ENCODE measurements at regions not wholly inside any gene's neighbourhood (a gene's known extent, or its start where the extent isn't known, plus 50 kb on each side); places are given as distances from the start of the nearest gene placed in this dataset.
"Not testable (repeated sequence)": the region's sequence is repeated elsewhere in the genome, so short reads cannot be mapped to it uniquely, and the experiment has no call there.

DNA sequence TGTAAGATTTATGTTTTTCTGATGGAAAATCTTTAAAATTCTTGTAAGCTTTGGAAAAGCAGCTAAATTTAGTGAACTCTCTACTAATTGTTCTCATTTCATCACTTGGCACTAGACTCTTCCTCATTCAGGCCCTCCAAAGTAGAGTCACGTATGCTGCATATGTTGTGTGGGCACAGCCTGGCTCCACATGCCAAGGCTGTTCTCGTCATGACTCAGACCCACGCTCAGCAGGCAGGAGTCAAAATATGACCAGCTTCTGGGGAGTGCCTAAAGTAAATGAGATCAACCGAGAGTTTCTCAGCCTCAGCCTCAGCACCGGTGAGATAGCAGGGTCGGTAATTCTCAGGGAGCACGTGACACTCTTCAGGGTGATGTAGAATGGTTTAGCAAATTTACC is 1672.9 kb downstream of the REEP3 start:
- DNase-seq (ENCODE audit: low read depth in 4 of 4, low spot score in 1 of 4) = no peak

DNA sequence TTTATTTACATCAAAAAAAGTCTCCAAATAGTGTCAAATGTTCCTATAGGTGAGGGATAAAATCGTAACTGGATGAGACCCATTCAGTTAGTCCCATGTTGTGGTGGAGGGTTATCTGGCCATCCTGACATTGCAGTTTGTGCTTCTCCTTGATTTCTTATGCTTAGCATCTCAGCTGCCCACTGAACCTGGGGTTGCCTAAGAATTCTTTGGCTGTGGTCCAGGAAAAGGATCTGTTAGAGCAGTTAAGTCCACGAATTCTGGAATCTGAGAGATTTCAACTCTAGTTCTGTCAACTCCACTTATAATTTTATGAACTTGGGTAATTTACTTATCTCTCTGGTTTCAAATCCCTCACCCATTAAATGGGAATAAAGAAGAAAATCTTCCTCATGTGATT is 1673.4 kb downstream of the REEP3 start:
- no peak for DNase-seq (ENCODE audit: low read depth in 4 of 4, low spot score in 1 of 4)

DNA sequence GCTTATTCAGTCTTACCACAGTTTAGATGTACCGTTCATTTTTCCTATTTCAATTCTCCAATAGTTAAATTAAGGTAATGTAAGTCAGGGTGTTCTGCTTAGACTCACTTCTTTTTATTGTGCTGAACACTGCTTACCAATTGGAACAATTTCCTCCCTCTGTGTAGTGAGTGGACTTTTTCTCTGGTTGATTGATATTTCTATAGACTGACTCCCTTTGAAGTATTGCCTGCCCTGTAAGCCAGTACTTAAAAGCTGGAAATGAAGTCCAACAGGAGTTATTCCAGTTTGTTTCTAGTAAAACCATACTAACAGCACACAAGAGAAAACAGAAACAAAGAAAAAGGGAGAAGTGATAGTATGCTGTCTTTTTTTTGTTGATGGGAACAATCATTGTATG is 1674.9 kb downstream of the REEP3 start:
- DNase-seq (ENCODE audit: low read depth in 4 of 4, low spot score in 1 of 4) = no peak

DNA sequence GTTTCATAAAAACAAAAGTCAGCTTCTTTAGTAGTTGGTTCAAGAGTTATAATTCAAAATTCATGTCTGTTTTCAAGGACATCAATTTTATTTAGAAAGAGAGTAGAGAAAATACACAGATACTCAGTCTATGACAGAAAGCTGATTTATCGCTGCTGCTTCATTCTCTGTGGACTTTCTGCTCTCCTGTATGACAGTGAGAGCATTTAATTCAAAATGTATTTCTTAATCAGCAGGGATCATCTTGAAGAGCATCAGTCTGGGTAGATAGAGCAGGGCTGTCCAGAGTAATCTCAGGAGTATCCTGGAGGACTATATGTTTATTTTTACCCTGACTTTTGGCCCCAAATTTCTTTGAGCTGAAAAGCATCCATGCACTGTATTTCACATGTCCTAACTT is 1676.7 kb downstream of the REEP3 start:
- no peak for DNase-seq (ENCODE audit: low read depth in 4 of 4, low spot score in 1 of 4)

GRCh38 chr10:65201491-65201890 is 1680.3 kb downstream of the REEP3 start:
- no peak for DNase-seq (ENCODE audit: low read depth in 4 of 4, low spot score in 1 of 4)

DNA sequence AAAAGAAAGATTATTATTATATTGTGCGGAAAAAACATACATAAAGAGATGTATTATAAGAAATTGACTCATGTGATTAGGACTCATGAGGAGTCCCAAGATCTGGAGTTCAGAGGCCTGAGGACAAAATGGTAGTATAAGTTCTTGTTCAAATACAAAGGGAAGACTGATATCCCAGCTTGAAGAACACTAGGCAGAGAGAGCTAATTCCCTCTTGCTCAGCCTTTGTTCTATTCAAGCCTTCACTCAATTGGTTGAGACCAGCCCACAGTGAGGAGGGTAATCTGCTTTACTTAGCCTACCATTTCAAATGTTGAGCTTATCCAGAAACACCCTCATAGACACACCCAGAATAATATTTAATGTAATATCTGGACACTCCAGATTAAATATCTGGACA is 1683.8 kb downstream of the REEP3 start:
- DNase-seq (ENCODE audit: low read depth in 4 of 4, low spot score in 1 of 4) = no peak

- no peak for DNase-seq (ENCODE audit: low read depth in 4 of 4, low spot score in 1 of 4)
Measured at GRCh38 chr10:65213170-65213569, 1692.0 kb downstream of the REEP3 start.

DNA sequence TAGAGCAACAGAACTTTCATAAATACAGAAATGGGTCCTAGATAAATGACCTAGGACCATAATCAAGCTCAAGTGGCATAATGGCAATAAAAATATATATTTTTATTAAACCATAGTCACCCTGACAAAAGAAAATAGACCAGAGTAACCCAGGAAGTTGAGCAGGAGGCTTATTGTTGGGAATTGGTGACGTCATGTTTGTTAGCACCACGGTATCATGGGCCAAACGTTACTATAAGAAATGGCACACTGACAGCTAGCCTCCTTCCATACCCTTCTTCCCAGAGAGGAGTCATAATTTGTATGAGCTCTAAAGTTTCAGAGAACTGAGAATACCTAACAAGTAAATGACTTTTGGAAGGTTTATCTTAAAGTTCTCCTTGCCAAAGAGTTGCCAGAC is 1698.2 kb downstream of the REEP3 start:
- no peak for DNase-seq (ENCODE audit: low read depth in 4 of 4, low spot score in 1 of 4)

DNA sequence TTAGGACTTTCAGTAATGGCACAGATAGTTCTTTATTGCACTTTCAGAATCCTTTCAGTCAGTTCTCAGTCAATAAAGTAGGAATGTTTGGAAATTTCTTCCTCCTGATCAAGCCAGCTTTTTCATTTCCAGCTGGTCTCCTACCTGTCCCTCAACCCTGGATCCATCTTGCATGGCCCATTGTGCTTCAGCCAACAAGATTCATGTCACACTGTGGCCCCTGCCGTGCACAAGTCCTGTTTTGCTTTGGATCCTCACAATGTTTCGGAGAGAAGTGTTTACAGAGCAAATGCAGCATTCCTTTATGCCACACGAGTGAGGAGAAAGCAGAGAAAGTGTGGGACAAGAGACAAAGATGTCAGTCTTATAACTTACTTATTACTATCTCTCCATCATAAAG is 1694.7 kb upstream of the LRRTM3 start:
- no peak for DNase-seq (ENCODE audit: low read depth in 4 of 4, low spot score in 1 of 4)

DNA sequence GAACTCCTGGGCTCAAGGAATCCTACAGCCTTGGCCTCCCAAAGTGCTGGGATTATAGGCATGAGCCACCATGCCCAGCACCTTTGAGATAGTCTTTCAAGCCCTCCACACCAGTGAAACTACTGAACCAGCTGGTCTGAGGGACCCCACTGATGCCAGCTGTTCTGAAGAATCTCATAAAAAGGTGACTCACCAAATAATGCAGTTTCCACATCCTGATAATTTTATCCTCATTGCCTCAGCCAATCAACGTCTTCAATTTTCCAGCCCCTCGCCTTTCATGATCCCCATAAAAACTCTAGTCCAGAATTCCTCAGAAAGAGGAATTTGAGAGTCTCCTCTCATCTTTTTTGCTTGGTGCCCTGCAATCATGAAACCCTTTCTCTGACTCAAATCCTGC is 1691.6 kb upstream of the LRRTM3 start:
- no peak for DNase-seq (ENCODE audit: low read depth in 4 of 4, low spot score in 1 of 4)

DNA sequence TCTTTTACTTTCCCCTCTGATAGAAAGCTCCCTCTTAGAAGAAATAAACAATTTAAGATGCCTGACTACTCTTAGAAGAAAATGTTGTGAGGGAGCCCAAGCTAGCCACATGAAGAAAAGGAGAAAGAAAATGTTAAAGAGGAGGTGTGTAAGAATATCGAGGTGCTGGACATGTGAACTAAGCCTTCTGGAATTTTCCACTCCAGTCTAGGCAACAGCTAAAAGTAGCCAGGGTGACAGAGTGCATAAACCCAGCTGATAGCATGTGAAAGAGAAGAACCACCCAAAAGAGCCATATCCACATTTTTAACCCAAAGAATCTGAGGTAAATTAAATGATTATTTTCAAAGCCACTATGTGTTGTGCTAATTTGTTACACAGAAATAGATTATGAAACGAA is 1690.6 kb upstream of the LRRTM3 start:
- DNase-seq (ENCODE audit: low read depth in 4 of 4, low spot score in 1 of 4) = no peak

- DNase-seq (ENCODE audit: low read depth in 4 of 4, low spot score in 1 of 4) = no peak
Measured at GRCh38 chr10:65235846-65236245, 1690.0 kb upstream of the LRRTM3 start.

- no peak for DNase-seq (ENCODE audit: low read depth in 4 of 4, low spot score in 1 of 4)
Measured at GRCh38 chr10:65265451-65265954, 1660.3 kb upstream of the LRRTM3 start.

GRCh38 chr10:65269551-65269950 is 1656.3 kb upstream of the LRRTM3 start:
- not testable (repeated sequence) for DNase-seq (ENCODE audit: low read depth in 4 of 4, low spot score in 1 of 4)

DNA sequence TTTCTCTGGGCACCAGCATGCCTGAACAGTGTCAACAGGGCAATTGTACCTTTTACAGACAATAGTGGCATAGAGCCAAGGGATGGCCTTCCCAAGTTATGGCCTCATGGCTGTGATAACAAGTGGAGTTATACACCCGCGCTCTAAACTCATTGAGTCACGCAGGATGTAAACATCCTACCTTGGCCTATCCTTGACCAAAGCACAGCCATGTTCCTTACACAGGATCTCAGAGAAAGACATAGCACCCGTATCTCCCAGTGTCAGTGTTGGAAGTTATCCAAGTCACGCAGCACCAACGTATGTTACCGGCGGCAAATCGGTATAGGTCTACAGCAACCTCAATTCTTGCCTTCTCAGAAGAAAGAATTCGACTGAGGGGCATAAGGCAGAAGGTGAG is 1654.9 kb upstream of the LRRTM3 start:
- no peak for DNase-seq (ENCODE audit: low read depth in 4 of 4, low spot score in 1 of 4)

DNA sequence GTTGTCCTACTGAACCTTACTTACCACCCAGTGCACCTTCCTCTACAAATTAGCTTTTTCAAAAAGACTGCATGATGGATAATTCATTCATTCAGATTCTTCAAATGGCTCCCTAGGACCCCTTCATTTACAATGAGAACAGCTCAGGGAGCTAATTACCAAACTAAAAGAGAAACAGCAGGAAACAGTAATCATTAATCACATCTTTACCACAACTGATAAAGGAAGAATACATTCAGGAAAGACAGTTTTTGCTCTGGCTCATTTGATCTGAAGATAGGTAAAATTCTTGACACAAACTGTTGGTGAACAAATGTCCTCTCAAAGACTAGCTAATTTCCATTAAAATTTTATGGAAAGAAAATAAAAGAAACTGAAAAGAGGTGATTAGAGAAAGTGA is 1652.7 kb upstream of the LRRTM3 start:
- no peak for DNase-seq (ENCODE audit: low read depth in 4 of 4, low spot score in 1 of 4)

GRCh38 chr10:65275296-65275695 is 1650.5 kb upstream of the LRRTM3 start:
- no peak for DNase-seq (ENCODE audit: low read depth in 4 of 4, low spot score in 1 of 4)

DNA sequence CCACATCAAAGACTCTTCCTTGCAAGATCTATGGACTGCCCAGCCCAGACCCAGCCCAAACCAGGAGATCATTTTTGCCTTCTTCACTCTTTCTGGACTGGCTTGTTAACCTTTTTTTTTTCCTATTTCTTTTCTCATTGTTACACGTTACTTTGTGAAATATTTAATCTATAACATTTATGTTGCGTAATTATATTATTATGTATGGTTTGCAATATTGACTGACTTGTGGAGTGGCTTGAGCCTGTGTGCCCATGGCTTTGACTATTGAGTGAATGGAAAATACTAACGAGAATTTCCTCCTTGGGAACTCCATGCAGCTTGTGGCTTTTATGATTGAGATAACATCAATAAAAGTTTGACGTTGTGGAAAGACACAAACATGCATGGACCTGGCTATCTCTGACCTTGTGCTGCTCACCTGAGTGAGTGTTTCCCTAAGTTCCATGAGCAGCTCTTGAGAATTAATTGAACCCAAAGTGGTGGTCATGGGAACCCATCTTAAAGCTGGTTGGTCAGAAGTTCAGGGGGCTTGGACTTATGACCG is 1641.3 kb upstream of the LRRTM3 start:
- DNase-seq (ENCODE audit: low read depth in 4 of 4, low spot score in 1 of 4) = no peak

DNA sequence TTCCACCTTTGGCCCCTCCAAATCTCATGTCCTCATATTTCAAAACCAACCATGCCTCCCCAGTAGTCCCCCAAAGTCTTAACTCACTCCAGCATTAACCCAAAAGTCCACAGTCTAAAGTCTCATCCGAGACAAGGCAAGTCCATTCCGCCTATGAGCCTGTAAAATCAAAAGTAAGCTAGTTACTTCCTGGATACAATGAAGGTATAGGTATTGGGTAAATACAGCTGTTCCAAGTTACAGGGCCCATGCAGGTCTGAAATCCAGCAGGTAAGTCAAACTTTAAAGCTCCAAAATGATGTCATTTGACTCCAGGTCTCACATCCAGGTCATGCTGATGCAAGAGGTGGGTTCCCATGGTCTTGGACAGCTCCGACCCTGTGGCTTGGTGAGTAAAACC is 1640.1 kb upstream of the LRRTM3 start:
- not testable (repeated sequence) for DNase-seq (ENCODE audit: low read depth in 4 of 4, low spot score in 1 of 4)

DNA sequence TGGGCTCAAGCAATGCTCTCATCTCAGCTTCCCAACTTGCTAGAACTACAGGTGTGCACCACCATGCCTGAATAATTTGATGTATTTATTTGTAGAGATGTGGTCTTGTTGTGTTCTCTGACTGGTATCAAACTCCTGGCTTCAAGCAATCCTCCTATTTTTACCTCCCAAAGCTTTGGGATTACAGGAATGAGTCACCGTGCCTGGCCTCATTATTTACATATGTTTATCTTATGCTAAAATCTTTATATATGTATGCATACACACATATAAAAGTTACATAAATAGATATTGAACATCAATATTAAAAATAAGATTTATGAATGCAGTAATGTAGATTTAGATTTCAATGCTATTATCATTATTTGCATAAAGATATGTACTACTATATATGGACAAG is 1634.5 kb upstream of the LRRTM3 start:
- no peak for DNase-seq (ENCODE audit: low read depth in 4 of 4, low spot score in 1 of 4)

GRCh38 chr10:65292551-65292950 is 1633.3 kb upstream of the LRRTM3 start:
- DNase-seq (ENCODE audit: low read depth in 4 of 4, low spot score in 1 of 4) = no peak

DNA sequence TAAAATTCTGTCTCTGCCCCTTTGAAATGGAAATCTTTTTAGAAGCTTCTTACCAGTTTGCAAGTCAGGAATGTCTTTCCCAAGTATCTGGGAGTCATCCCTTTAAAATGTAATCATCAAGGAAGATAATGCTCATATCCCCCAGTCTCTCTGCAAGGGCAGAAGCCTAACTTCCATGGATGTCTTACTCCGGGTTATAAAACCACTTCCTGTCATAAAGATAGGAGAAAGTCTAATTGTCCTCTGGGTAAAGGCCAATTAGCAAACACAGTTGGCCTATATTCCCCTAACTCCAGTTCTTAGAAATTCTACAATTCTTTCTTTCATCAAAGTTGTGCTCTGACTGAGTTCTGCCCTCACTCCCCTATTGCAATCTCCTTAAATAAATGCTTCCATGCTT is 1631.5 kb upstream of the LRRTM3 start:
- DNase-seq (ENCODE audit: low read depth in 4 of 4, low spot score in 1 of 4) = no peak

- DNase-seq (ENCODE audit: low read depth in 4 of 4, low spot score in 1 of 4) = no peak
Measured at GRCh38 chr10:65301181-65301580, 1624.7 kb upstream of the LRRTM3 start.

- no peak for DNase-seq (ENCODE audit: low read depth in 4 of 4, low spot score in 1 of 4)
Measured at GRCh38 chr10:65306201-65306600, 1619.6 kb upstream of the LRRTM3 start.

Data from stimulated activated CD4-positive, alpha-beta T cell treated with anti-CD3 and anti-CD28 coated beads, Interleukin-1b, Interleukin-23, amount 100 ng/mL, for 24 hours (primary cell).